ENCODE measurements at regions not wholly inside any gene's neighbourhood (a gene's known extent, or its start where the extent isn't known, plus 50 kb on each side); places are given as distances from the start of the nearest gene placed in this dataset.
"Not testable (repeated sequence)": the region's sequence is repeated elsewhere in the genome, so short reads cannot be mapped to it uniquely, and the experiment has no call there.

DNA sequence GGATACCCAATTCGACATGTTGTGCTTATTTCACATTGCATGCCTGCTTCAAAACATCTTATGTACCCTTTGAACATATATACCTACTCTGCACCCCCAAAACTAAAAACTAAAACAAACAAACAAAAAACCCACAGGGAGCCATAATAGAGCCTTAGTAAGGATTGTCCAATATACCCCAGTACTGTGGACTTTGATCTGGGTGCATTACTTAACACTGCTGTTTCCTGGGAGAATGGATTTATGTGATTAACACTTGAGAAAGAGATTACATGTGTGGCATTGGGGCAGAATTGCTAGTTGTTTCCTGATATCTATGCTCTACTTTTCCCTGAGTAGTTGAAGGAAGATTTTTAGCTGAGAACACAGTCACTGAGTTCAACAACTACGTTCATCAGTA is 583.4 kb upstream of the ROBO1 start:
- Mint-ChIP-seq H3K4me3 (no peak overlapping the region), H3K9me3 (peaks cover 8% of the 10 kb centered on the region), H3K36me3 (ENCODE audit: low read depth) (no peaks in the 10 kb centered on the region), H3K27me3 (no peaks in the 10 kb centered on the region), H3K27ac (no peak overlapping the region), H3K4me1 (ENCODE audit: low read depth) (no peaks in the 10 kb centered on the region)
- intact Hi-C loops (cut with micrococcal nuclease) = no loop called here

DNA sequence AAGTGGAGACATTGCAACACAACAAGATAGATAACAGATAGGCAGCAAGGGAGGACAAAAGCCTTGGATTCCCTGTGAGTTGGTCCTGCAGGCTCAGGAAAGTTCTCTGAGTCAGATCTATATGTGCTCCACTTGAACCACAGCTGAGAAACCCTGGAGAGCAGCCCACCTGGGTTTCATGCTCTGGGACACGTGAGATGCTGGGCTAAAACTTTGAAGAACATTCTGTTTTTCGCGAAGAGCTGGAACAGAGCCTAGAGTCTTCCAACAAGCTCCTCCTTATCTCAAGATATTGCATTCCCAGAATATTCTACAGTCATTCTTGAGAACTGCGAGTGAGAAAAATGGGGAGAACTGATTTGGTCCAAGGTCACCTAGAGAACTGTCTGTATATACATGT is 583.0 kb upstream of the ROBO1 start:
- Mint-ChIP-seq H3K4me3 (no peak overlapping the region), H3K9me3 (peaks cover 8% of the 10 kb centered on the region), H3K27me3 (no peaks in the 10 kb centered on the region), H3K27ac (no peak overlapping the region), H3K36me3 (ENCODE audit: low read depth) (no peaks in the 10 kb centered on the region), H3K4me1 (ENCODE audit: low read depth) (no peaks in the 10 kb centered on the region)
- intact Hi-C loops (cut with micrococcal nuclease) = no loop called here

DNA sequence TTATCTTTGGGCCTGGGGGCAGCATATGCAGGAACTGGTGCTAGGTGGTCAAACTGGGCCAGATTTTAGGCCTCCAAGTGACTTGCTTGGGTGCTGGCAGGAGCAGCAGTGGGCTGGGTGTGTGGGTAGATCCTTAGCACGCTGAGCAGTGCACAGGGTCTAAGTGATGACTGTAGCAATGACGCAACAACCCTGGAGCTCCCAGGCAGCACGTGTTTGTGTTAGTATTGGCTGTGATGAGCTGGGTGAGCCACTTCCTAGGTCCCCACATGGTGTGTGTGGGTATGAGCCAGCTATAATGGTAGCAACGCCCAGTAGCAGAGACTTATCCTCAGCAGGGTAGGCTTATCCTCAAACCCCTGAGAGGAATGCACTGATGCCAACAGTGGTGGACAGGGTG is 570.6 kb upstream of the ROBO1 start:
- Mint-ChIP-seq H3K27me3 (no peaks in the 10 kb centered on the region), H3K4me1 (ENCODE audit: low read depth) (no peaks in the 10 kb centered on the region), H3K4me3 (no peak overlapping the region), H3K27ac (no peak overlapping the region), H3K36me3 (ENCODE audit: low read depth) (no peaks in the 10 kb centered on the region), H3K9me3 (peaks cover 23% of the 10 kb centered on the region)
- intact Hi-C loops (cut with micrococcal nuclease) = no loop called here

DNA sequence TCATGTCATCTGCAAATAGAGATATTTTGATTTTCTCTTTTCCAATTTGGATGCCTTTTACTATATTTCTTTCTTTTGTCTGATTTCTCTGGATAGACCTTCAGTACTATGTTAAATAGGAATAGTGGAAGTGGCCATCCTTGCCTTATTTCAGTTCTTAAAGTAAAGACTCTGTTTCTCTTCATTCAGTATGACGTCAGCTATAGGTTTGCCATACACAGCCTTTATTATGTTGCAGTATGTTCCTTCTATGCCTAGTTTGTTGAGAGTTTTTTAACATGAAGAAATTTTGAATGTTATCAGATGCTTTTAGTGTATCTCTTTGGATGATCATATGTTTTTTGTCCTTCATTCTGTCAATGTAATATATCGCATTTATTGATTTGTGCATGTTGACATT is 566.7 kb upstream of the ROBO1 start:
- intact Hi-C loops (cut with micrococcal nuclease) = no loop called here
- no peak overlapping the region for H3K27ac Mint-ChIP-seq
- no peaks in the 10 kb centered on the region for H3K4me1 Mint-ChIP-seq (ENCODE audit: low read depth)
- H3K27me3 Mint-ChIP-seq = no peaks in the 10 kb centered on the region
- no peaks in the 10 kb centered on the region for H3K36me3 Mint-ChIP-seq (ENCODE audit: low read depth)
- H3K9me3 Mint-ChIP-seq = peaks cover 14% of the 10 kb centered on the region
- H3K4me3 Mint-ChIP-seq = no peak overlapping the region

DNA sequence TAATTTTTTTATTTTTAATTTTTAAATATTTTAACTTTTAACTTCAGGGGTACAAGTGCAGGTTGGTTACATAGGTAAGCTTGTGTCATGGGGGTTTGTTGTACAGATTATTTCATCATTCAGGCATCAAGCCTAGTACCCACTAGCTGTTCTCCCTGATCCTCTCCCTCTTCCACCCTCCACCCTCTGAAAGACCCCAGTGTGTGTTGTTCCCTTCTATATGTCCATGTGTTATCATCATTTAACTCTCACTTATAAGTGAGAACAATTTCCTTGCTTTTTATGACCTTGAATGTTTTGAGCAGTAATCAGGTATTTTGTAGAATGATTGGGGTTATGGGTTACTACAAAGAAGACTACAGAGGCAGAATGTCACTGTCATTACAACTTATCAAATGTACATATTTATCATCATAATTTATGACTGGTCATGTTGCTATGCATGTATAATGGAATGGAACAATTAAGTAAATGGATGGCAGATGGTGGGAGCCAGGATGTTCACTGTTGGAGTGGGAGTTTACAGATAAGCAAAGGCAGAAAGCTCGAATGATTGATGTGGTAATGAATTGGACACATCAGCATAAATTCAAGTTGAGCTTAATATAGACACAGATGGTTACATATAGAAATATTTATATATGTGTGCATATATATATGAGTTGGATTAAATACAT is 563.8 kb upstream of the ROBO1 start:
- Mint-ChIP-seq H3K27me3 (no peaks in the 10 kb centered on the region), H3K36me3 (ENCODE audit: low read depth) (no peaks in the 10 kb centered on the region), H3K9me3 (peaks cover under 1% of the 10 kb centered on the region), H3K27ac (no peak overlapping the region), H3K4me1 (ENCODE audit: low read depth) (no peaks in the 10 kb centered on the region), H3K4me3 (no peak overlapping the region)
- intact Hi-C loops (cut with micrococcal nuclease) = no loop called here

DNA sequence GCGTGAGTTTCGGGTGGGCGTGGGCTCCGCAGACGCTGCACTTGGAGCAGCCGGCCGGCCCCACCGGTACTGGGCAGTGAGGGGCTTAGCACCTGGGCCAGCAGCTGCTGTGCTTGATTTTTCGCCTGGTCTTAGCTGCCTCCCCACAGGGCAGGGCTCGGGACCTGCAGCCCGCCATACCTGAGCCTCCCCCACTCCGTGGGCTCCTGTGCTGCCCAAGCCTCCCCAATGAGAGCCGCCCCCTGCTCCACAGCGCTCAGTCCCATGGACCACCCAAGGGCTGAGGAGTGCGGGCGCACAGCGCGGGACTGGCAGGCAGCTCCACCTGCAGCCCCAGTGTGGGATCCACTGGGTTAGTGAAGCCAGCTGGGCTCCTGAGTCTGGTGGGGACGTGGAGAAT is 546.7 kb upstream of the ROBO1 start:
- intact Hi-C loops (cut with micrococcal nuclease); H3K4me3 Mint-ChIP-seq; H3K4me1 Mint-ChIP-seq (ENCODE audit: low read depth); H3K27me3 Mint-ChIP-seq; H3K27ac Mint-ChIP-seq; H3K36me3 Mint-ChIP-seq (ENCODE audit: low read depth): not testable (repeated sequence)
- peaks cover 74% of the 10 kb centered on the region for H3K9me3 Mint-ChIP-seq

DNA sequence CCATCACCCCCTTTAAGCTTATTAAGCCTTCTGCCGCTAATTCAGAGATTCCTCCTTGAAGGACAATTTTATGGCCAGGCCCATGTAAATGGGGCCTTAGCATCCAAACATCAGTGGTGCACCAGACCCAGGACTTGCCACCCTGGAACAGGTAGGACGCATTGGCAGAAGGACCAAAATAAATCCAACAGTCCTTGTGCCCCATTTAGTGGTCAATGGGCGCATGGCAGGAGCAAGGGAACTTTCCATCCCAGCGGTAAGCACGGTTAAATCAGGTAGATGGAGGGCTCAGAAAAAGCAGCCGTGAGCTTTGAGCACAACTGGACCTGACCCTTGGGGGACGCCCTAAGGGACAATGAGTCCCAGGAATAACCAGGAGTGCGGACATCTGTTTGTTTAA is 540.8 kb upstream of the ROBO1 start:
- H3K4me1 Mint-ChIP-seq (ENCODE audit: low read depth) = no peaks in the 10 kb centered on the region
- intact Hi-C loops (cut with micrococcal nuclease) = no loop called here
- no peaks in the 10 kb centered on the region for H3K27me3 Mint-ChIP-seq
- peaks cover 63% of the 10 kb centered on the region for H3K9me3 Mint-ChIP-seq
- H3K36me3 Mint-ChIP-seq (ENCODE audit: low read depth) = no peaks in the 10 kb centered on the region
- no peak overlapping the region for H3K27ac Mint-ChIP-seq
- H3K4me3 Mint-ChIP-seq = no peak overlapping the region

DNA sequence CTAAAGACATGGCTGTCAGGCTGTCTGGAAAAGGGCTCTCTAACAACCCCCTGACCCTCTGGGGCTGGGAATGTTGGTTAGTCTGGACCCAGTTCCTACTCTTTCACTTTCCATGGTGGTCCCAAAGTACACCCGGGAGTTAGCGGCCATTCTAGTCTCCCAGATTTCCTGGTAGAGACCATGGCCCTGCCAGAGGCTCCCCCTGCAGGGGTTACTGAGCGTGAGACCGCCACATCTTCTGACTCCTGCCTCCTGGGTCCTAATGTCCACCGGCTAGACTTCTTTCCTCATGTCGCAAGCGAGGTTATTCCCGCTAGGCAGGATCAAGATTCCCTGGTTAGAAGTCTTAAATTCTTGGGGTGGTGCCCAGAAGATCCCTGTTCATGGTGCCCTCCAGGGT is 540.0 kb upstream of the ROBO1 start:
- Mint-ChIP-seq H3K4me3 (no peak overlapping the region), H3K4me1 (ENCODE audit: low read depth) (no peaks in the 10 kb centered on the region), H3K27ac (no peak overlapping the region), H3K27me3 (no peaks in the 10 kb centered on the region), H3K36me3 (ENCODE audit: low read depth) (no peaks in the 10 kb centered on the region), H3K9me3 (peaks cover 55% of the 10 kb centered on the region)
- intact Hi-C loops (cut with micrococcal nuclease) = no loop called here

DNA sequence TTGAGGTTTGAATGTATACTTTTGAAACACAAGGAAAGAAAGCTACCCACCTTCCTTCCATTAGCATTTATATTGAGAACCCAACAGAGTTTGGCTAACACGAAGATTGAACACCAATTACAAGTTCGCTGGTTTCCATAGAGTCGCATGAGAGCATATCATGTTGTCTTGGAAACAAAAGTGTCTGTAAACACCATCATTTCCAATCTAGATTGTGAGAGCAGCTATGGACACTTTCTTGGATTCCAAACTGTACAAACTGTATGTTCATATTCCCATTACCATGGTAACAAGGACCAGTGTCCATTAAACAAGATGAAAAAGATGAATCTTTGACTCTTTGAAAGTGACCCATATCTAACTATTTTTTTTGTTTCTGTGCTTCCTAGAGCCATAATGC is 529.9 kb upstream of the ROBO1 start:
- no peak overlapping the region for H3K4me3 Mint-ChIP-seq
- H3K4me1 Mint-ChIP-seq (ENCODE audit: low read depth) = no peaks in the 10 kb centered on the region
- no peak overlapping the region for H3K27ac Mint-ChIP-seq
- H3K9me3 Mint-ChIP-seq = peaks cover 3% of the 10 kb centered on the region
- intact Hi-C loops (cut with micrococcal nuclease) = no loop called here
- no peaks in the 10 kb centered on the region for H3K27me3 Mint-ChIP-seq
- no peaks in the 10 kb centered on the region for H3K36me3 Mint-ChIP-seq (ENCODE audit: low read depth)

DNA sequence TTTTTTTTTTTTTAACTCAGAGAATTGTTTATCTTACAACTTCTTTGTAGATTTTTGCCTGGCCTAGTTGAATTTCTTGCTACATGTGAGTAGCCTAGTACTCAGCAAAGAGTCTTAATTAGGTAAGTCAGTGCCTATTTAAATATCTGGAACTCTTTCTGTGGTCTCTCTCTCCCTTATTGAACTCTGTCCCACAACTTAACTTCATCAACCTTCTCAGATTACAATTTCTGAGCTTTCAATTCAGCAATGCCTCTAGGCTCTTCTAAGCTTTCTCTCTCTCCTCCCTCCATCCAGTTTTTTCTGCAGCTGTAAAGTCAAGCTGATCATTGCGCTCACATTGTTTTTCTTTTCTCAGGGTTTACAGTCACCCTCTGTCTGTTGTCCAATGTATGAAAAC is 517.6 kb upstream of the ROBO1 start:
- intact Hi-C loops (cut with micrococcal nuclease) = no loop called here
- no peaks in the 10 kb centered on the region for H3K36me3 Mint-ChIP-seq (ENCODE audit: low read depth)

DNA sequence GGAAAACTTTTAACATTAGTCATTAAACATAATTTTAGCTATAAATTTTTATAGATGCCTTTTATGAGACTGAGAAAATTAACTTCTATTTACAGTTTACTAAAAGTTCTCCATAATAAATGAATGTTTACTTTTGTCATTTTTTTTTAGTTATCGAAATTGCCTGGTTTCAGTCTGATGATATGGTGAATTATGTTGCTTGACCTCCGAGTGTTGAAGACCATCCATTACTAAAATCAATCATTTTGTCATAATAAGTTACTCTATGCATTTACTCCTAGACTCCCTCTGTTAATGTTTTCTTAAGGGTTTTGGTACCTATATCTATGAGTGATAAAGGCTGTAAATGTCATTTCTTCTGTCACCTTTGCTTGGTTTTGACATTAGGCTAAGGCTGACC is 516.0 kb upstream of the ROBO1 start:
- Mint-ChIP-seq H3K36me3 (ENCODE audit: low read depth) (no peaks in the 10 kb centered on the region), H3K27me3 (no peaks in the 10 kb centered on the region), H3K4me1 (ENCODE audit: low read depth) (no peaks in the 10 kb centered on the region), H3K27ac (no peak overlapping the region), H3K4me3 (no peak overlapping the region), H3K9me3 (peaks cover 9% of the 10 kb centered on the region)
- intact Hi-C loops (cut with micrococcal nuclease) = no loop called here

More for the DNA sequence above, 517.6 kb upstream of the ROBO1 start:
- Mint-ChIP-seq H3K4me3 (no peak overlapping the region), H3K27me3 (no peaks in the 10 kb centered on the region), H3K4me1 (ENCODE audit: low read depth) (no peaks in the 10 kb centered on the region), H3K27ac (no peak overlapping the region), H3K9me3 (peaks cover 9% of the 10 kb centered on the region)

DNA sequence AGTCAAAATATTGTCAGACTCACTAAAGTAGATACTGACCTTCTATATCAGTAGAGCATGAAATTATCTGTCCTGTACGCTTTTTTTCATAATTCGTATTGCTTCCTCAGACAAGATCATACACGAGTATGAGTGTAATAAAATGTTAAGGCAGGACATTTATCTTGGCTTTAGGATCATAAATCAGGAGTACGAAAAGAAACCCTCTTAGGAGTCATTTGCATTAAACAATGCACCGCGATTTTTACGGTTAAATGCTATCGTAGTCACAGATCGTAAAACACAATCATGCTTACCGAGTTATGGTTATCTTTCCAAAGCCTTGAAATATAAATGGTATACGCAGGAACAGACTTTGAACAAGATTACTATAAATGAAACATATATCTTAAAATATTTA is 510.3 kb upstream of the ROBO1 start:
- Mint-ChIP-seq H3K4me3 (no peak overlapping the region), H3K4me1 (ENCODE audit: low read depth) (no peaks in the 10 kb centered on the region), H3K9me3 (peaks cover 9% of the 10 kb centered on the region), H3K27ac (no peak overlapping the region), H3K36me3 (ENCODE audit: low read depth) (no peaks in the 10 kb centered on the region), H3K27me3 (no peaks in the 10 kb centered on the region)
- intact Hi-C loops (cut with micrococcal nuclease) = no loop called here

DNA sequence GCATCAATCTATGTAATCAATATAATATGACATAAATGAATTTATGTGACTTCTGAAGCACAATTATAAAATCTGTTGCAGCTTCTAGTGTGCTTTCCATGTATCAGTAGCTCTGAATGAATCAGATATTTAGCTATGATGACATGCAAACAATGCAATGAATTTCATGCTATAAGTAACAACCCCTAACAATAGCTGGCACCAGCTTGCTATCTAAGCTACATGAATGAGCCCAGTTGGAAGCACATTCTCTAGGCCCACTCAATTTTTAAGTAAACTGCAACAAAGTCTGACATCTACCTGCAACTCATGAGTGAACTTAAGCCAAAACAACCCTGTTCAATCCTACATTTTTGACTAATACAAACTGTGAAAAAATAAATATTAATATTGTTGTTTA is 507.3 kb upstream of the ROBO1 start:
- Mint-ChIP-seq H3K4me1 (ENCODE audit: low read depth) (no peaks in the 10 kb centered on the region), H3K9me3 (peaks cover 8% of the 10 kb centered on the region), H3K27ac (no peak overlapping the region), H3K4me3 (no peak overlapping the region), H3K36me3 (ENCODE audit: low read depth) (no peaks in the 10 kb centered on the region), H3K27me3 (no peaks in the 10 kb centered on the region)
- intact Hi-C loops (cut with micrococcal nuclease) = no loop called here

DNA sequence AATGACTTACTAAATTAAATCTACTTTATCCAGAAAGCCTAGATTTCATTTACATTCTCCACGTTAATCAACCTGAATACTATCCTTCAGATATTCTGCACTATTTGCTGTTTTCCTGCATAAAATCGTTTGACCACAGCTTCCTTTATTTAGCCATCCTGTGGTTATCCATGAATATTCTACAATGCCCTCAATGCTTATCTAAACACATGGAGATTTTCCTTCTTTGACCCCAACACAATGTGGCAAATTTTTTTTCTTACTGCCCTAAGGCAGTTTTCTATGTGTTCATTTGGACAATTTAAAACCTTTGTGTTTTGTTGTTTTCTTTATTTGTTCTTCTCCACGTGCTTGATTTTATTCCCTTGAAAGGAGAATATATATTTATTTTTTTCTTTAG is 495.5 kb upstream of the ROBO1 start:
- intact Hi-C loops (cut with micrococcal nuclease) = no loop called here
- Mint-ChIP-seq H3K9me3 (peaks cover 9% of the 10 kb centered on the region), H3K4me3 (no peak overlapping the region), H3K36me3 (ENCODE audit: low read depth) (no peaks in the 10 kb centered on the region), H3K4me1 (ENCODE audit: low read depth) (no peaks in the 10 kb centered on the region), H3K27ac (no peak overlapping the region), H3K27me3 (no peaks in the 10 kb centered on the region)

DNA sequence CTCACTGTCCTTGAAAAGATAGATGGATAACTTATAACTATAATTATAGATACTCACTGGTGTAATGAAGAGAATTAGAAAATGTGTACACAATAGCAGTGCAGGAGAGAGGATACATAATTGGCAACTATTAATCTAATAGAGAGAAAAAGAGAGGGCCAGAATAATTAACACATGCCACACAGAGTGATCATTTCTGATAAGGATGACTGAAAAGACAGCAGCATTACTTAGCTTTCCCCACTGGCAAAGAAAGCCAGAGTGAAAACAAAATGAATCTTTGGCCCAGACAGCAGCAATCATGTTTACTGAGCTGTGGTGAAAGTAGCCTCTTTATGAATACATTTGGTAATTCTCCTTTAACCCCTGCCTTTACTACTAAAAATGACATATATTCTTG is 493.3 kb upstream of the ROBO1 start:
- intact Hi-C loops (cut with micrococcal nuclease) = no loop called here
- Mint-ChIP-seq H3K4me1 (ENCODE audit: low read depth) (no peaks in the 10 kb centered on the region), H3K4me3 (no peak overlapping the region)

More for the DNA sequence above, 493.3 kb upstream of the ROBO1 start:
- no peaks in the 10 kb centered on the region for H3K36me3 Mint-ChIP-seq (ENCODE audit: low read depth)
- H3K27ac Mint-ChIP-seq = no peak overlapping the region
- peaks cover 9% of the 10 kb centered on the region for H3K9me3 Mint-ChIP-seq
- H3K27me3 Mint-ChIP-seq = no peaks in the 10 kb centered on the region

All from dendritic cell treated with granulocyte-macrophage colony-stimulating factor and Interleukin-4, amounts not matched to agents 40 ng/mL and 50 ng/mL, for 4 days (primary cell).